ENCODE measurements at regions not wholly inside any gene's neighbourhood (a gene's known extent, or its start where the extent isn't known, plus 50 kb on each side); places are given as distances from the start of the nearest gene placed in this dataset.
A peak's percentile ranks its signal among the peaks of the same experiment; 100 is the strongest.
"Not testable (repeated sequence)": the region's sequence is repeated elsewhere in the genome, so short reads cannot be mapped to it uniquely, and the experiment has no call there.

GRCh38 chr15:62681939-62682896, 360.3 kb upstream of the TPM1 start:
- H3K27me3 Mint-ChIP-seq (ENCODE audit: low read depth) = no peaks in the 10 kb centered on the region
- no peaks in the 10 kb centered on the region for H3K9me3 Mint-ChIP-seq
- H3K4me1 Mint-ChIP-seq (ENCODE audit: low read depth) = no peaks in the 10 kb centered on the region
- H3K36me3 Mint-ChIP-seq (ENCODE audit: low read depth) = no peaks in the 10 kb centered on the region
- no peak overlapping the region for H3K4me3 Mint-ChIP-seq
- no peak overlapping the region for H3K27ac Mint-ChIP-seq
- DNase-seq (ENCODE audit: low spot score) = no peak

- not testable (repeated sequence) for H3K9me3 Mint-ChIP-seq; H3K4me3 Mint-ChIP-seq; H3K27ac Mint-ChIP-seq; DNase-seq (ENCODE audit: low spot score); H3K36me3 Mint-ChIP-seq (ENCODE audit: low read depth); H3K27me3 Mint-ChIP-seq (ENCODE audit: low read depth); H3K4me1 Mint-ChIP-seq (ENCODE audit: low read depth)
Measured at GRCh38 chr15:62683192-62683591, 359.4 kb upstream of the TPM1 start.

GRCh38 chr15:62684123-62684808, 358.3 kb upstream of the TPM1 start:
- Mint-ChIP-seq H3K4me3 (no peak overlapping the region), H3K9me3 (no peaks in the 10 kb centered on the region), H3K27me3 (ENCODE audit: low read depth) (peaks cover 6% of the 10 kb centered on the region)

GRCh38 chr15:62691008-62691407, 351.5 kb upstream of the TPM1 start:
- Mint-ChIP-seq H3K27ac (no peak overlapping the region), H3K36me3 (ENCODE audit: low read depth) (no peaks in the 10 kb centered on the region), H3K4me1 (ENCODE audit: low read depth) (no peaks in the 10 kb centered on the region), H3K4me3 (no peak overlapping the region), H3K27me3 (ENCODE audit: low read depth) (peaks cover 6% of the 10 kb centered on the region), H3K9me3 (no peaks in the 10 kb centered on the region)
- DNase-seq (ENCODE audit: low spot score) = no peak

More at GRCh38 chr15:62684123-62684808, 358.3 kb upstream of the TPM1 start:
- Mint-ChIP-seq H3K36me3 (ENCODE audit: low read depth) (no peaks in the 10 kb centered on the region), H3K4me1 (ENCODE audit: low read depth) (no peaks in the 10 kb centered on the region), H3K27ac (no peak overlapping the region)
- no peak for DNase-seq (ENCODE audit: low spot score)

GRCh38 chr15:62697636-62698035, 344.9 kb upstream of the TPM1 start:
- H3K27ac Mint-ChIP-seq = no peak overlapping the region
- no peaks in the 10 kb centered on the region for H3K9me3 Mint-ChIP-seq
- no peaks in the 10 kb centered on the region for H3K4me1 Mint-ChIP-seq (ENCODE audit: low read depth)
- no peak for DNase-seq (ENCODE audit: low spot score)
- H3K36me3 Mint-ChIP-seq (ENCODE audit: low read depth) = no peaks in the 10 kb centered on the region
- H3K4me3 Mint-ChIP-seq = no peak overlapping the region
- no peaks in the 10 kb centered on the region for H3K27me3 Mint-ChIP-seq (ENCODE audit: low read depth)

- no peak overlapping the region for H3K27ac Mint-ChIP-seq
- H3K27me3 Mint-ChIP-seq (ENCODE audit: low read depth) = no peaks in the 10 kb centered on the region
- H3K9me3 Mint-ChIP-seq = no peaks in the 10 kb centered on the region
- no peaks in the 10 kb centered on the region for H3K36me3 Mint-ChIP-seq (ENCODE audit: low read depth)
- H3K4me1 Mint-ChIP-seq (ENCODE audit: low read depth) = no peaks in the 10 kb centered on the region
- DNase-seq (ENCODE audit: low spot score) = no peak
- no peak overlapping the region for H3K4me3 Mint-ChIP-seq
Measured at GRCh38 chr15:62698646-62699045, 343.9 kb upstream of the TPM1 start.

GRCh38 chr15:62706317-62706716, 336.2 kb upstream of the TPM1 start:
- Mint-ChIP-seq H3K27ac (no peak overlapping the region), H3K4me1 (ENCODE audit: low read depth) (no peaks in the 10 kb centered on the region), H3K36me3 (ENCODE audit: low read depth) (no peaks in the 10 kb centered on the region), H3K9me3 (no peaks in the 10 kb centered on the region), H3K4me3 (no peak overlapping the region), H3K27me3 (ENCODE audit: low read depth) (no peaks in the 10 kb centered on the region)
- DNase-seq (ENCODE audit: low spot score) = no peak

- H3K27me3 Mint-ChIP-seq (ENCODE audit: low read depth) = no peaks in the 10 kb centered on the region
- H3K27ac Mint-ChIP-seq = no peak overlapping the region
- no peaks in the 10 kb centered on the region for H3K9me3 Mint-ChIP-seq
- H3K4me3 Mint-ChIP-seq = no peak overlapping the region
- DNase-seq (ENCODE audit: low spot score) = no peak
- no peaks in the 10 kb centered on the region for H3K36me3 Mint-ChIP-seq (ENCODE audit: low read depth)
- H3K4me1 Mint-ChIP-seq (ENCODE audit: low read depth) = no peaks in the 10 kb centered on the region
Measured at GRCh38 chr15:62708470-62708869, 334.1 kb upstream of the TPM1 start.

- H3K4me3 Mint-ChIP-seq = no peak overlapping the region
- no peak overlapping the region for H3K27ac Mint-ChIP-seq
- H3K36me3 Mint-ChIP-seq (ENCODE audit: low read depth) = no peaks in the 10 kb centered on the region
- H3K27me3 Mint-ChIP-seq (ENCODE audit: low read depth) = no peaks in the 10 kb centered on the region
- DNase-seq (ENCODE audit: low spot score) = no peak
- H3K9me3 Mint-ChIP-seq = no peaks in the 10 kb centered on the region
- no peaks in the 10 kb centered on the region for H3K4me1 Mint-ChIP-seq (ENCODE audit: low read depth)
Measured at GRCh38 chr15:62709261-62709660, 333.3 kb upstream of the TPM1 start.

GRCh38 chr15:62711691-62712454, 330.7 kb upstream of the TPM1 start:
- H3K4me1 Mint-ChIP-seq (ENCODE audit: low read depth) = no peaks in the 10 kb centered on the region
- no peaks in the 10 kb centered on the region for H3K27me3 Mint-ChIP-seq (ENCODE audit: low read depth)
- H3K9me3 Mint-ChIP-seq = no peaks in the 10 kb centered on the region
- no peak overlapping the region for H3K4me3 Mint-ChIP-seq
- peak; percentile 48 for DNase-seq (ENCODE audit: low spot score)
- no peak overlapping the region for H3K27ac Mint-ChIP-seq
- no peaks in the 10 kb centered on the region for H3K36me3 Mint-ChIP-seq (ENCODE audit: low read depth)

GRCh38 chr15:62712455-62712839, 330.1 kb upstream of the TPM1 start:
- Mint-ChIP-seq H3K4me3 (no peak overlapping the region), H3K27me3 (ENCODE audit: low read depth) (no peaks in the 10 kb centered on the region)
- no peak for DNase-seq (ENCODE audit: low spot score)

GRCh38 chr15:62715946-62716345, 326.6 kb upstream of the TPM1 start:
- H3K27ac Mint-ChIP-seq = no peak overlapping the region

More at GRCh38 chr15:62712455-62712839, 330.1 kb upstream of the TPM1 start:
- H3K36me3 Mint-ChIP-seq (ENCODE audit: low read depth) = no peaks in the 10 kb centered on the region
- H3K27ac Mint-ChIP-seq = no peak overlapping the region
- H3K9me3 Mint-ChIP-seq = no peaks in the 10 kb centered on the region
- no peaks in the 10 kb centered on the region for H3K4me1 Mint-ChIP-seq (ENCODE audit: low read depth)

GRCh38 chr15:62717496-62717895, 325.1 kb upstream of the TPM1 start:
- no peak overlapping the region for H3K4me3 Mint-ChIP-seq
- H3K4me1 Mint-ChIP-seq (ENCODE audit: low read depth) = no peaks in the 10 kb centered on the region
- DNase-seq (ENCODE audit: low spot score) = no peak
- no peaks in the 10 kb centered on the region for H3K36me3 Mint-ChIP-seq (ENCODE audit: low read depth)
- H3K27me3 Mint-ChIP-seq (ENCODE audit: low read depth) = no peaks in the 10 kb centered on the region
- no peak overlapping the region for H3K27ac Mint-ChIP-seq
- no peaks in the 10 kb centered on the region for H3K9me3 Mint-ChIP-seq

More at GRCh38 chr15:62715946-62716345, 326.6 kb upstream of the TPM1 start:
- Mint-ChIP-seq H3K9me3 (no peaks in the 10 kb centered on the region), H3K4me3 (no peak overlapping the region), H3K4me1 (ENCODE audit: low read depth) (no peaks in the 10 kb centered on the region), H3K36me3 (ENCODE audit: low read depth) (no peaks in the 10 kb centered on the region), H3K27me3 (ENCODE audit: low read depth) (no peaks in the 10 kb centered on the region)
- no peak for DNase-seq (ENCODE audit: low spot score)

GRCh38 chr15:62719316-62719715, 323.2 kb upstream of the TPM1 start:
- Mint-ChIP-seq H3K27ac (no peak overlapping the region), H3K4me3 (no peak overlapping the region), H3K4me1 (ENCODE audit: low read depth) (no peaks in the 10 kb centered on the region), H3K9me3 (no peaks in the 10 kb centered on the region), H3K27me3 (ENCODE audit: low read depth) (no peaks in the 10 kb centered on the region), H3K36me3 (ENCODE audit: low read depth) (no peaks in the 10 kb centered on the region)
- no peak for DNase-seq (ENCODE audit: low spot score)
